Loucy (cell line): ENCODE measurements at regions not wholly inside any gene's neighbourhood (a gene's known extent, or its start where the extent isn't known, plus 50 kb on each side); places are given as distances from the start of the nearest gene placed in this dataset.
A peak's percentile ranks its signal among the peaks of the same experiment; 100 is the strongest.

Source experiments
- H2AFZ ChIP-seq: fragments of 200-600 bp; sonication (generic); 2 replicates; pipeline ENCODE4 v1.6.0; 2016; ENCODE audit warnings: antibody characterized with exemption, mild to moderate bottlenecking, low read length, moderate library complexity
- H3F3A ChIP-seq: fragments of 200-600 bp; 2 replicates; pipeline ENCODE4 v1.6.0; 2016; ENCODE audit warnings: antibody characterized with exemption, low read depth, mild to moderate bottlenecking
- H3K27me3 ChIP-seq: fragments of 200-600 bp; sonication (generic); 2 replicates; pipeline ENCODE4 v1.6.1; 2014; ENCODE audit warnings: low read length, mild to moderate bottlenecking; ENCODE audit not compliant: insufficient read depth, poor library complexity, severe bottlenecking
- H3K36me3 ChIP-seq: fragments of 200-600 bp; sonication (generic); 2 replicates; pipeline ENCODE4 v1.6.1; 2016; ENCODE audit warnings: low read length; ENCODE audit not compliant: insufficient read depth
- H3K4me1 ChIP-seq: fragments of 200-600 bp; sonication (generic); 2 replicates; pipeline ENCODE4 v1.5.1; 2014; ENCODE audit warnings: low read length, mild to moderate bottlenecking; ENCODE audit not compliant: insufficient read depth, poor library complexity, severe bottlenecking
- H3K4me2 ChIP-seq: fragments of 200-600 bp; sonication (generic); 2 replicates; pipeline ENCODE4 v1.6.0; 2014; ENCODE audit warnings: antibody characterized with exemption, low read length, low read depth, mild to moderate bottlenecking; ENCODE audit not compliant: poor library complexity, severe bottlenecking
- H3K4me3 ChIP-seq: fragments of 200-600 bp; sonication (generic); 2 replicates; pipeline ENCODE4 v1.5.1; 2014; ENCODE audit warnings: low read length, mild to moderate bottlenecking, mixed read lengths; ENCODE audit not compliant: poor library complexity, severe bottlenecking
- H3K79me2 ChIP-seq: fragments of 200-600 bp; sonication (generic); 2 replicates; pipeline ENCODE4 v1.6.1; 2014; ENCODE audit warnings: low read length; ENCODE audit not compliant: insufficient read depth
- H3K9ac ChIP-seq: fragments of 200-600 bp; sonication (generic); 2 replicates; pipeline ENCODE4 v1.6.0; 2014; ENCODE audit warnings: mild to moderate bottlenecking, low read depth, low read length, moderate library complexity; ENCODE audit not compliant: poor library complexity, severe bottlenecking
- H3K9me2 ChIP-seq: fragments of 200-600 bp; sonication (generic); replicated peaks from 2 replicates; pipeline ENCODE4 v1.6.1; 2016; ENCODE audit warnings: low read depth, low read length, mixed read lengths
- H3K9me3 ChIP-seq: fragments of 200-600 bp; sonication (generic); 2 replicates; pipeline ENCODE4 v1.6.1; 2014; ENCODE audit warnings: mild to moderate bottlenecking, antibody characterized with exemption, low read length, low read depth; ENCODE audit not compliant: insufficient read depth
- H4K20me1 ChIP-seq: fragments of 200-600 bp; sonication (generic); 2 replicates; pipeline ENCODE4 v1.6.0; 2014; ENCODE audit warnings: antibody characterized with exemption, low read length, mild to moderate bottlenecking; ENCODE audit not compliant: insufficient read depth, poor library complexity, severe bottlenecking
- CTCF ChIP-seq: fragments of 200-600 bp; sonication (generic); conservative IDR thresholded peaks from 2 replicates; pipeline ENCODE4 v1.5.1; 2014; ENCODE audit warnings: mild to moderate bottlenecking, antibody characterized with exemption, low read length
- EZH2phosphoT487 ChIP-seq: fragments of 200-600 bp; IDR thresholded peaks from 2 replicates; pipeline ENCODE4 v1.6.1; 2018; ENCODE audit warnings: antibody characterized with exemption, mild to moderate bottlenecking, moderate library complexity, borderline replicate concordance

- Histone ChIP-seq H3K36me3 (no peaks in the 10 kb centered on the region), H3F3A (no peaks in the 10 kb centered on the region), H3K27me3 (no peaks in the 10 kb centered on the region), H3K4me2 (no peak overlapping the region), H3K9me3 (no peaks in the 10 kb centered on the region; the same call in 1 of the 2 replicates), H3K9ac (no peak overlapping the region), H3K4me3 (no peak overlapping the region), H3K9me2 (no peaks in the 10 kb centered on the region), H3K4me1 (peaks cover 37% of the 10 kb centered on the region), H4K20me1 (no peaks in the 10 kb centered on the region), H3K79me2 (no peaks in the 10 kb centered on the region), H2AFZ (no peak overlapping the region)
- TF ChIP-seq CTCF (peak; percentile 24; the same call in 1 of the 2 replicates), EZH2phosphoT487 (no peak)
These were observed 379.9 kb downstream of the LPIN1 start for GRCh38 chr2:12126318-12126717.

DNA sequence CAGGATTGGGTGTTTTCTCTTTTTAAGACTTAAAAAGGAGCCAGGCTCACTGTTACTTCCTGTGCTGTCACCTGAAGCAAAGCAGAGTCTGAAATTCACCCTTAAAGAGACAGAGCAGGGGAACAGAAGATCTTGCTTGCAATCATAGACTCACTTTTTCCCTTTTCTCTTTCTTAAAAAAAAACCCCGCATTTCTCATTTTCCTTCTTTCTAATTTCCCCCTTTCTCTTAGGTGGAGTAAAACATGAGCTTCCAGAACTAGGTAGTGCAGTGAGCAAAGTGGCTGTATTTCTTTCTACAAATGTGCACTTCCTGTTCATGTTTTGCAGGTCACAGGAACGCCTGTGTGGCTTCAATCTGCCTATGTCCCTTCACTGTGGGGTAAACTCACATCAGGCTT, 381.2 kb downstream of the LPIN1 start:
- H3K79me2 ChIP-seq: no peaks in the 10 kb centered on the region
- no peaks in the 10 kb centered on the region for H3F3A ChIP-seq
- H3K36me3 ChIP-seq: no peaks in the 10 kb centered on the region
- H3K9me3 ChIP-seq: no peaks in the 10 kb centered on the region; the same call in 1 of the 2 replicates
- no peaks in the 10 kb centered on the region for H3K27me3 ChIP-seq
- H2AFZ ChIP-seq: peak overlapping the region; percentile 88
- peak overlapping the region; percentile 11 for H3K9ac ChIP-seq
- peak overlapping the region; percentile 52 for H3K4me2 ChIP-seq
- peak overlapping the region; percentile 37 for H3K4me3 ChIP-seq
- H3K9me2 ChIP-seq: no peaks in the 10 kb centered on the region
- H4K20me1 ChIP-seq: no peaks in the 10 kb centered on the region
- TF ChIP-seq EZH2phosphoT487: no peak
- TF ChIP-seq CTCF: no peak
- peaks cover 42% of the 10 kb centered on the region for H3K4me1 ChIP-seq

DNA sequence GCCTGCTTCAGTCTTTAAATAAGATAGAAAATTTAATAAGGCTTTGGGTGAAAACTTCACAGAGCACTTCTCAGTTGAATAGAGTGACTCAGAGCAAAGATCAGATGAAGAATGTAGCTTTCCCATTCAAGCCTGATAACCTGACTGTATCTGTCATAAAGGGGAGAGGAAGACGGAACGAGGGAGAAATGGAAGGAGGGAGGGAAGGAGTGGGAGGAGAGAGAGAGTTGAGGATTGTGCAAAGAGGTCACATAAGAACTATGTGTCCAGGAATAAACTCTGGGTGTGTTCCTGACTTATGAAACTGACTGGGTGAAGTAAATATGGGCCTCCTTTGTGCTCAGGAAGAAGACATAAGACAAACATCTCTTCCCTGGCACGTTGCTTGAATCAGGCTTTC, 385.5 kb downstream of the LPIN1 start:
- Histone ChIP-seq H3K4me1 (peaks cover 39% of the 10 kb centered on the region), H2AFZ (peak overlapping the region; percentile 55; the same call in 1 of the 2 replicates)

More for the DNA sequence above, 385.5 kb downstream of the LPIN1 start:
- Histone ChIP-seq H3K36me3 (no peaks in the 10 kb centered on the region), H3K79me2 (no peaks in the 10 kb centered on the region), H3K9me2 (no peaks in the 10 kb centered on the region), H3K4me3 (no peak overlapping the region), H3K9ac (no peak overlapping the region), H4K20me1 (no peaks in the 10 kb centered on the region), H3F3A (no peaks in the 10 kb centered on the region), H3K4me2 (no peak overlapping the region), H3K9me3 (no peaks in the 10 kb centered on the region; the same call in 1 of the 2 replicates), H3K27me3 (no peaks in the 10 kb centered on the region)
- no peak for TF ChIP-seq EZH2phosphoT487
- no peak for TF ChIP-seq CTCF
